ENCODE measurements at regions not wholly inside any gene's neighbourhood (a gene's known extent, or its start where the extent isn't known, plus 50 kb on each side); places are given as distances from the start of the nearest gene placed in this dataset.

DNA sequence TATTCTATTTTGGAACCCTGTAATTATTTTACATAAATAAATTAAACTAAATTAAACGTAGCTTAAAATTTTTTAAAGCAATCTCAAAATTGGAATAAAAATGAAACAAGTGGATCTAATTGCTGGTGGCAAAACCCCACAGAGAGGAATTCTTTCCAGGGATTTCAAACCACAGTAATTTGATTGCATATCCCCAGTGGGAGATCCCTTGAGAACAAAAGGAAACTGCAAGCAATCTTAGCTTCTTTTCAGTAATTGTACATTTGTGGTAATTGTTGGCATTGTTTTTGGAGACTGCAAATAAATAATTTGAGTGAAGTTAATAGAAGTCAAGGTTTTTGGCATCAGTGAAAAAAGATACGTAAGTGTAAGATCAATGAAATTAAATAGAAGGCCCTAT, 58.7 kb upstream of the MYCN start:
- Histone ChIP-seq H3K4me2 (ENCODE audit: insufficient read depth in 1 of 2, low read depth in 2 of 2, low read length in 2 of 2) (no peak overlapping the region), H3K9me3 (ENCODE audit: insufficient read depth in 2 of 2, low read depth in 1 of 2, low read length in 1 of 2) (peaks cover 3 to 4% of the 10 kb centered on the region in 2 experiments; a peak in 2 of 4 replicates), H3K56ac (replicated peaks; ENCODE audit: insufficient read length, low read depth, low read length) (no peak overlapping the region), H3K79me1 (ENCODE audit: low read depth, low read length) (no peaks in the 10 kb centered on the region), H2BK15ac (ENCODE audit: low read length) (no peak overlapping the region), H3K4me3 (ENCODE audit: extremely low read depth in 1 of 4, insufficient read depth in 2 of 4, low read depth in 3 of 4, low read length in 4 of 4) (no peak overlapping the region), H4K8ac (ENCODE audit: extremely low read depth, insufficient read depth, low read length) (no peak overlapping the region), H3K23ac (ENCODE audit: insufficient read length) (no peak overlapping the region), H3K4ac (replicated peaks; ENCODE audit: insufficient read length, low read depth, low read length) (no peak overlapping the region), H2BK12ac (ENCODE audit: low read depth, low read length) (no peak overlapping the region), H2BK5ac (ENCODE audit: low read depth, low read length) (no peak overlapping the region), H2AFZ (ENCODE audit: low read length) (no peak overlapping the region), H3K18ac (ENCODE audit: extremely low read depth, low read length) (no peak overlapping the region), H3K79me2 (ENCODE audit: control insufficient read depth in 1 of 2, insufficient read depth in 2 of 2, low read length in 2 of 2) (no peaks in the 10 kb centered on the region), H3K9ac (replicated peaks in 1 of 4; ENCODE audit: extremely low read depth in 1 of 4, low read depth in 3 of 4, low read length in 3 of 4) (no peak overlapping the region), H3K23me2 (ENCODE audit: low read depth, low read length) (no peaks in the 10 kb centered on the region; the same call in 1 of the 2 replicates), H3K36me3 (ENCODE audit: control insufficient read depth in 2 of 4, insufficient read depth in 4 of 4, low read length in 3 of 4) (no peaks in the 10 kb centered on the region), H4K91ac (replicated peaks; ENCODE audit: insufficient read length, low read length) (no peak overlapping the region), H4K20me1 (replicated peaks in 1 of 2; ENCODE audit: control insufficient read depth in 1 of 2, insufficient read depth in 2 of 2, low read length in 2 of 2) (no peaks in the 10 kb centered on the region), H4K5ac (ENCODE audit: insufficient read length, low read depth, low read length) (no peak overlapping the region), H2AK5ac (ENCODE audit: low read depth, low read length) (no peak overlapping the region), H3K4me1 (replicated peaks in 1 of 4; ENCODE audit: control insufficient read depth in 3 of 4, insufficient read depth in 4 of 4, low read length in 3 of 4) (no peaks in the 10 kb centered on the region), H2BK20ac (ENCODE audit: low read length) (no peak overlapping the region), H2BK120ac (replicated peaks; ENCODE audit: low read depth, low read length) (no peak overlapping the region), H3K14ac (ENCODE audit: insufficient read length) (no peak overlapping the region), H3K27me3 (replicated peaks in 1 of 4; ENCODE audit: control insufficient read depth in 3 of 4, extremely low read depth in 1 of 4, insufficient read depth in 3 of 4, low read length in 3 of 4) (no peaks in the 10 kb centered on the region), H3K27ac (ENCODE audit: low read depth, low read length) (no peak overlapping the region)
- CTCF ChIA-PET (ENCODE audit: partially characterized antibody) = interaction anchor here (1.0 kb wide), 1 partner anchor 49 kb away, joined by 3 read pairs; no protein-coding TSS in a partner anchor
- DNase-seq (ENCODE audit: low read depth in 1 of 2, low spot score in 2 of 2) = no peak
- POLR2A ChIA-PET (ENCODE audit: partially characterized antibody) = no interaction called here
- no peak for FAIRE-seq
- WGBS, 2 experiments (ENCODE audit: extremely low coverage in 1 of 2, insufficient coverage in 1 of 2, insufficient read length in 1 of 2, insufficient replicate concordance in 2 of 2, low coverage in 1 of 2, low lambda C conversion rate in 2 of 2, missing lambda C conversion rate in 1 of 2) = 81% methylated on average over 2 of the region's 2 CpGs; no CpG with 5 or more reads in 1 of the 2 experiments
- TF ChIP-seq TBP (IDR thresholded peaks at IDR 0.05; ENCODE audit: low read depth, low read length) = no peak
- TF ChIP-seq GABPA (IDR thresholded peaks at IDR 0.05; ENCODE audit: borderline replicate concordance, insufficient read depth, low read length) = no peak
- no peak for TF ChIP-seq CBX5 (IDR thresholded peaks at IDR 0.05; ENCODE audit: low read depth, low read length)
